Adrenal gland (tissue), 9 donors: ENCODE measurements at regions not wholly inside any gene's neighbourhood (a gene's known extent, or its start where the extent isn't known, plus 50 kb on each side); places are given as distances from the start of the nearest gene placed in this dataset.

Experiments
- DNase-seq, 7 donors: peaks; one replicate each; pipeline ENCODE4 v3.0.0-alpha.2; 2019 to 2020
- H3K27ac ChIP-seq, 5 donors: fragments of 200-600 bp; sonication (generic) in 4 of 5; 1 replicate in 3 of 5; 2 replicates in 2 of 5; pipeline versions ENCODE4 v1.5.1 to v1.8.0; 2016 to 2020; ENCODE audit warnings: mild to moderate bottlenecking in 1 of 5
- H3K27me3 ChIP-seq: fragments of 200-600 bp; 2 replicates; pipeline ENCODE4 v1.8.0; 2021
- H3K36me3 ChIP-seq, 2 donors: fragments of 200-600 bp; replicated peaks in 1 of 2; 1 replicate in 1 of 2; 2 replicates in 1 of 2; pipeline versions ENCODE4 v1.5.1 to v1.8.0; 2018 to 2022
- H3K4me1 ChIP-seq, 2 donors: fragments of 200-600 bp; replicated peaks in 1 of 2; 1 replicate in 1 of 2; 2 replicates in 1 of 2; pipeline versions ENCODE4 v1.5.1 to v1.8.0; 2018 to 2021
- H3K4me3 ChIP-seq, 4 donors: fragments of 200-600 bp; sonication (generic) in 3 of 4; one replicate each; pipeline ENCODE4 v1.5.1; 2016 to 2018
- H3K9me3 ChIP-seq, 3 donors: fragments of 200-600 bp; sonication (generic) in 1 of 3; replicated peaks in 1 of 3; 1 replicate in 2 of 3; 2 replicates in 1 of 3; pipeline versions ENCODE4 v1.5.1 to v1.8.0; 2016 to 2021
- CTCF ChIP-seq, 6 experiments: fragments of 450-650 bp in 4 of 6; fragments of 200-600 bp in 2 of 6; sonication (generic) in 1 of 6; IDR thresholded peaks; 1 replicate in 5 of 6; 2 replicates in 1 of 6; pipeline versions ENCODE4 v1.5.1 to v1.8.0; 2016 to 2021; ENCODE audit warnings: antibody characterized with exemption in 6 of 6, mild to moderate bottlenecking in 2 of 6, moderate library complexity in 1 of 6
- POLR2A ChIP-seq, 2 donors: fragments of 450-650 bp; IDR thresholded peaks; one replicate each; pipeline ENCODE4 v1.6.1; 2017; ENCODE audit warnings: antibody characterized with exemption in 2 of 2, mild to moderate bottlenecking in 2 of 2, moderate library complexity in 1 of 2
- WGBS, 4 donors: extraction: QIAGEN DNeasy Blood & Tissue Kit in 2 of 4; methylation state at CpG; one replicate each; pipeline versions ENCODE4 v1.1.5 to v1.1.7; 2013 to 2017; 5-methylcytosine and 5-hydroxymethylcytosine counted together
- intact Hi-C, 2 donors: fragments of 100-400 bp; cut with DNase I; formaldehyde crosslinking; loops; one replicate each; pipeline versions ENCODE4 v1.14.1 to v1.15.0; 2022 to 2023
- donor health status: healthy with polysubstance abuse.
- donor health status: Bipolar disorder and iron deficiency.
- donor health status: DM: yes; HTN: yes; CAD: no.
- donor health status: DM: no; HTN: no; CAD: no.
- donor health status: DM: no; HTN: no; CAD: no.

- Histone ChIP-seq H3K4me1 (no peaks in the 10 kb centered on the region), H3K4me3 (no peak overlapping the region), H3K36me3 (no peaks in the 10 kb centered on the region), H3K9me3 (no peaks in the 10 kb centered on the region), H3K27me3 (no peaks in the 10 kb centered on the region), H3K27ac (no peak overlapping the region)
- WGBS, 4 donors = 87 to 91% (median 89%) methylated on average over 2 of the region's 2 CpGs
- TF ChIP-seq CTCF (IDR thresholded peaks at IDR 0.05) (no peak), POLR2A (IDR thresholded peaks at IDR 0.05) (no peak)
- intact Hi-C loops = no loop called here
- DNase-seq = no peak
Observed at GRCh38 chr5:57843059-57843367, 360.4 kb upstream of the ACTBL2 start.

GRCh38 chr5:57842364-57843058 is 359.9 kb upstream of the ACTBL2 start:
- H3K4me3 ChIP-seq = no peak overlapping the region
- TF ChIP-seq POLR2A (IDR thresholded peaks at IDR 0.05) (no peak), CTCF (IDR thresholded peaks at IDR 0.05) (no peak)
- H3K9me3 ChIP-seq = no peaks in the 10 kb centered on the region
- intact Hi-C loops = no loop called here
- no peaks in the 10 kb centered on the region for H3K36me3 ChIP-seq
- no peaks in the 10 kb centered on the region for H3K27me3 ChIP-seq
- H3K27ac ChIP-seq = no peak overlapping the region
- no peaks in the 10 kb centered on the region for H3K4me1 ChIP-seq
- WGBS, 4 donors = 79 to 90% (median 82%) methylated on average over 3 of the region's 3 CpGs
- no peak for DNase-seq

GRCh38 chr5:57841676-57842363 is 359.2 kb upstream of the ACTBL2 start:
- H3K4me3 ChIP-seq = no peak overlapping the region
- H3K36me3 ChIP-seq = no peaks in the 10 kb centered on the region
- TF ChIP-seq POLR2A (IDR thresholded peaks at IDR 0.05) (no peak), CTCF (IDR thresholded peaks at IDR 0.05) (no peak)
- H3K27me3 ChIP-seq = no peaks in the 10 kb centered on the region
- no peak overlapping the region for H3K27ac ChIP-seq
- intact Hi-C loops = no loop called here
- H3K9me3 ChIP-seq = no peaks in the 10 kb centered on the region
- DNase-seq = peak in 5 of 7 donors; percentile 3 to 52 (median 22)
- no peaks in the 10 kb centered on the region for H3K4me1 ChIP-seq
- WGBS, 4 donors = 57 to 64% (median 61%) methylated on average over 5 of the region's 5 CpGs

- 85 to 94% (median 89%) methylated on average over 1 of the region's 1 CpG for WGBS, 4 donors
- no peak overlapping the region for H3K27ac ChIP-seq
Observed at GRCh38 chr5:57839437-57840079, 356.9 kb upstream of the ACTBL2 start.

More at GRCh38 chr5:57839437-57840079, 356.9 kb upstream of the ACTBL2 start:
- Histone ChIP-seq H3K36me3 (no peaks in the 10 kb centered on the region), H3K4me1 (no peaks in the 10 kb centered on the region), H3K9me3 (no peaks in the 10 kb centered on the region), H3K4me3 (no peak overlapping the region), H3K27me3 (no peaks in the 10 kb centered on the region)
- intact Hi-C loops = no loop called here
- DNase-seq = no peak
- TF ChIP-seq POLR2A (IDR thresholded peaks at IDR 0.05) (no peak), CTCF (IDR thresholded peaks at IDR 0.05) (no peak)
